ENCODE measurements at regions not wholly inside any gene's neighbourhood (a gene's known extent, or its start where the extent isn't known, plus 50 kb on each side); places are given as distances from the start of the nearest gene placed in this dataset.

DNA sequence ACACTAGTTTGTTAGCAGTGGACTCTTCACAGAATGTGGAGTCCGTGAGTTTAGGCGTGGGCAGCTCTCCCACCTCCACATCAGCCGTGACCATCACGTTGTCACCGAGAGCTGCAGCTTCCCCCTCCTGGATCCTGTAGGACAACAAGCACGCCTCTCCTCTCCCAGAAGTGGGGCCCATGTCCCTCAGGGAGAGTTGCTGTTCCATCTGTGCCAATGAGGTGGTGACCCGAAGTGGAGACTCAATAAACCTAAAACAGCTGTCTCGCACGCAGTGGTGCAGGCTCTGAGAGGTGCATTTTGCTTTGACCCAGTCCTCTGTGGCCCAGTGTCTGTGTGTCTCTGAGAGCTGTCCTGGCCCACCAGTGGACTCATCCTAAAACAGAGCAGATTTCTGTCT is 456.5 kb upstream of the SOX11 start:
- DNase-seq (ENCODE audit: low read depth in 3 of 3) = no peak

DNA sequence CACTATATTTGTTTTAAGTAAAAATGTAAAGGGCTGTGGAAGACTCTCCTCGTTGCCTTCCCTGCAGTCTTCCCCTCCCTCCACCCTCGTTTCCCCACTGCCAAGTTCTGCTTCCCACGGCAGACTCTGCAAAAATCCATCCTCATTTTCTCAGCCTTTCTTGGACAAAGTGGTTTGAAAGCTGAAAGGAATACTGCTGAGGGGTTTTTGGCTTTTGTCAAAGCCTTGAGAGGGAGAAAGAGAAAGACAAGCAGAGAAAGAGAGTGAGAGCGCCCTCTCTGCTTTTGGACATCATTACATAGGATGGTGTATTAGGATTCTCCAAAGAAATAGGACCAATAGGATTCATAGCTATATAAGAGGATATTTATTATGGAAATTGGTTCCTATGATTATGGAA is 455.9 kb upstream of the SOX11 start:
- no peak for DNase-seq (ENCODE audit: low read depth in 3 of 3)

DNA sequence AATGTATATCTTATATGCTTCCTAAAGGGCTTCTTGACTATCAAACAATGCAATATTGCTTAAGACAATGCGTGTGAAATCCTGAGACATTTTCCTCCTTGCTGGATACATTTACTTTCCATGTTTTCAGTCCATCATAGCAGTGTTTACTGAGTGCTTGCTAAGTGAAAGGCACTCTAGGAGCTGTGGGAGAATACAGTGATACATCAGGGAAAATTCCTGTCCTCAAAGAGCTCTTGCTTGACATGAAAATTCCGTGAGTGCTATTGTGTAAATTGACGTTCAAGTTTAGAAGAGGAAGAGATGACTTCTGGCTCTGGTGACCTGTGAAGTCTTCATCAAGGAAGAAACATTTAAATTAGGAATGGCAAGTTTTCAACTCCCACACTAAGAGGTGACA is 449.4 kb upstream of the SOX11 start:
- no peak for DNase-seq (ENCODE audit: low read depth in 3 of 3)

DNA sequence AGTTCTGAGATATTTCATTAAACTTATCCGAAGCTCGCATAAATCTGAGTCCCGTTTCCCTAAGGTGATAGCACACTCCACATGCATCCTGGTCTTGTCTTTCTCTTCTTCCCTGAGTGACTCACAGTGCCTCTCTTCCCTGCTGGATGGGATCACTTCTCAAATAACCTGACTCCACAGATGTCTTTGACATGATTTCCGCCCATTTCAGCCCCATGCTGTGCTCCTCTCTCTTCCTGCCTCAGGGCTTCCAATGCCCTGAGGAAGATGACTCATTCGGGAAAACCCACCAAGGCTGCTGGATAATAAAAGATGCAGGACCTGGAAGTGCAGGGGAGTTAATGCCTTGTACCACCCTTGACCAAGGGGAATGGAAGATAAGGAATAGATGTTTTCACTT is 441.7 kb upstream of the SOX11 start:
- DNase-seq (ENCODE audit: low read depth in 3 of 3) = no peak

DNA sequence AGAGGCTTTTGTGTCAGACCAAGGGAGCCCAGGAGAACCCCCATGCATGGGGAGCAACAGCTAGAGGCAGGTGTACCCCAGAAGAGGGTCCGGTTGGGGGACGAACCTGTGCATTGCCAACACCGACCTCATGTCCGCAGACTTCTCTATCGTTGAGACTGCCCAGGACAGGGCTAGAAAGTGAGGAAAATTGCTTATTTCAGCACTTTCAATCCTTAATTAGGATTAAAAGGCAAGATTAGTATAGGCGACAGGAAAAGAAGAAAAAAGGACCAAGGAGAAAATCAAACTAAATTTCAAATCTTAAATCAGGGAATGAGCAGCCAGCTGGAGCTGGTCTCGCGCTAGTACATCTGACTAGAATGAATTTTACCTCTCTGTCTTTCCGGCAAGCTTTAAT is 438.9 kb upstream of the SOX11 start:
- no peak for DNase-seq (ENCODE audit: low read depth in 3 of 3)

DNA sequence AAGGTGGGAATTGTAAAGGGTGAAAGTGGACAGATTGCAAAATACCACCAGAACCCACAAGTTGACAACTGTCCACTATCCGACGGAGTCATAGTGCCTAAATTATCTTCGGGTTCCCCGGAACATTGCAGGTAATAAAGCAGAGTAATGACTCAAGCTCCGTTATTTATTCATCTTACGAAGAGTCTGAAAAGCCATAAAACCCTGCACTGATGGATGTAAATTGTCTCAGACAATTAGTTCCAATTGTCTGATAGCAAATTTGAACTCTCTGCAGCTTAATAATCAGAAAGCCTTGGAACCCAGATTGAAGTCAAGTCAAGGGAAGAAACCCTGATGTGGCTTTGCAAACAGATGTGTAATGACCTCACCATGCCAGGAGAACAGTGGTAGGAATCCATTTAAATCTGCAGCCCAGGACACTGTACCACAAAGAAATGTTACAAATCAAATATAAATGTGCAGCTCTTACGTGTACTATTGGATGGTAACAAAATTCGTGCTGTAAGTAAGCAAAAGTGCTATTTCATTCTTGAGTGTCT is 437.3 kb upstream of the SOX11 start:
- DNase-seq (ENCODE audit: low read depth in 3 of 3) = no peak

DNA sequence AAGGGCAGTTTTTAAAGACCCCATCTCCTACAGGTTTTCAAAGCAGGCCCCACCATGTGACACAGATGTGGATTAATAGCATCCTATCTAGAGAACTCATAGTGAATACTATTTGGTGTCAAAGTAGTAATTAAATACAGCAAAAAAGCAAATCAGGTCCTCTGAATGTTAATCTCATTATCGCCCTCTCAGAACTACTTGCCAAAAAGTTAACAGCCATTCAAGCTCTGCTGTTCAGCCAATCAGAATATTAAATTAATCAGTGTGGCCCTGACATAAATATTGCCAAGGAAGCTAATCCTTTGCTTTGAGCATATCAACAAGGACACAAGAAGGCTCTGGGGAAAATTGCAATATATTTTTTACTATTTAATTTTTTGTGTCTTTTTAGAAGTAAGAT is 428.9 kb upstream of the SOX11 start:
- no peak for DNase-seq (ENCODE audit: low read depth in 3 of 3)

DNA sequence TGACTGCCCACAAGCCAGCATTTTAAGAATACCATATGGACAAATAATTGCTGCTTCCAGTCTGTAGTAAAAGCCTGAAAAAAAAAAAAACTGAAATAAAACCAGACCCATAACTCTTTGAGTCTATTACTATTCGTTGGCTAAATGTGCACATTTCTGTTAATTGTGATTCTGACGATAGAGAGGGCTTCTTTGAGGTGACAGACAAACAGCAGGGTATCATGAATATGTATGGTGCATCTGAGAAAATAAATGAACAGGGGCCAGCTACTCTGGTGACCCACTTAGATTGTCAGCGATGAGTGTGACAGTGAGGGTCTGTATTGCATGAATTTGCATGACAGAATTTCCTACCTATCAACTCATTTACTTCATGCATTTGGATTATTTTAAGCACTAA is 427.8 kb upstream of the SOX11 start:
- no peak for DNase-seq (ENCODE audit: low read depth in 3 of 3)

DNA sequence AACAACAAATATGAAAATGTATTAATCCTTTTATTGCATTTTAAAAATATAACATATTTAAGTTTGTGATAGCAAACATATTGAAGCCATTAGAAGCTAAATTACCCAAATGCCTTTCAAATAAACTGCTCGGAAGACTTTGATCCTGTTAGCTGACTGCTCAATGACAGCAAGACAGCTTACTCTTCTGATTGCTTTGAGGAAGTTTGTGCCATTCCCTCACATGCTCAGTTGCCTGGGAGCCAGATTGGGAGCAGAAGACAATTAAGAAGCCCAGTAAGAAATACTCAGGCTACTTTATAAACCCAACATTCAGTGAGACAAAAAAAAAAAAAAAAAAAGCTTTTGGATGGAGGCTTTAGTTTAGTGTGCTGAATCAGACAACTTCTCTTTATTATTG is 407.1 kb upstream of the SOX11 start:
- DNase-seq (ENCODE audit: low read depth in 3 of 3) = no peak

DNA sequence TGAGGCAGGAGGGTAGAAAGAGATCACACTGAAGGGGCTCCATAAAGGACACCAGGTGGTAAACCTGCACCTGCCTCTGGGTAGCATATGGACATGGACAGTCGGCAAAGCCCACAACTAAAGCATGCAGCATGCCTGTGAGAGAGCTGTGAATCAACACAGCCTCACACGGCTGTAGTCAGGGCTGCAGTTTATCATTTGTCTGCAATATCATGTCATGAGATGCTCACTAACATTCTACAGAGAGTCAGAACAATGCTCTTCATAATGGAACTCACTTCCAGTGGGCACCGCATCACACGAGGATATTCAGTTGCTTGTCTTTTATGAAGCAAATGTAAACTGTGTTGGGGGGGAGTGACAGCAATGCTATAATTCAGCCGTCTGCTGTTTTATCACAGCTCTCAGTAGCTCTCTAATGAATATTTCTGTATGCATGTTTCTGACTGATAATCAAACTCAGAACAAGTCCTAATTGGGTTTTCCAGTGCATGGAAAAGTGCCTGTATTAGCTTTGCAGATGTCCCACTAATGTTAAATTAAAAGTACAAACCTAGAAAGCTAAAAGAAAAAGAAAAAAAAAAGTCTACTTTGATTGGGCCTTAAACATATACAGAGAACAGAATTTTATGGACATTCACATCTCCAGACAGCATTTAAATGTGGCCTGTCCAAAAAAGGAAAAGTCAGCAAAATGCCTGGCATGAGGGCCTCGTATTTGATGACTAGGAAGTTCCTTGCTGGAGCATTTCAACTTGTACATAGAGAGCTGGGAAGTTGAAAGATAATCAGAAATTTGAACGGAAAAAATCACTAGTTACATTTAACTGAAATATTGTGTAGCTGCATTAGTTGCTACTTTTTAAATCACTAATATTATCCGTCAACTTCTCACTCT is 406.1 kb upstream of the SOX11 start:
- DNase-seq (ENCODE audit: low read depth in 3 of 3) = no peak

DNA sequence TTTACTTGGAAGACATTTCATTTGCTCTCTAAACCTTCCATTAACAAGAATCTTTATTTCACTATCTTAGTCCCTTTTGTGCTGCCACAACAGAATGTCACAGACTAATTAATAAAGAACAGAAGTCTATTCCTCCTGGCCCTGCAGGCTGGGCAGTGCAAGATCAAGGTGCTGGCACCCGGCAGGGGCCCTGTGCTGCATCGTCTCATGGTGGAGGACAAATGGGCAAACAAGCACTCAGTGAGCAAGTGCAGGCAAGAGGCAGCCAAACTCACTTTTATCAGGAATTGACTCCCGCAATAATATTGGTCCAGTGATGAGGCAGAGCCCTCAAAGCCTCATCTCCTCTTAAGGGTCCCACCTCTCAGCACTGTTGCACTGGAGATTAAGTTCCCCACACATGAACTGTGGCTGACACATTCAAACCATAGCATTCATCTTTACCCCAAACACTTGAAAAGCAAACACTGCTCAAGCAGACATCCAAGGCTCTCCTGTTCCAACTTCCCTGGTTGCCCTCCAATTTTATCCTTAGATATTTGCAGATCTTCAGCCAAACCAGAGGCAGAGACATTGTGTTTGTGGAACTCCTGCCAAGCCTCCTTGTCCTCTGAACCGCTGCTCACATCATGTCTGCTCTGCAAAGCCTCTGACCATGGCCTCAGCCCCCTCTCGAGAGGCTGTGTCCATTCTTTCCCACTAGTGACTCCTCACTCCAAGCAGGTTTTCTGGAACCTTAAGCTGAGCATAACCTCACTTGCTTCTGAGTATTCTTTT is 404.4 kb upstream of the SOX11 start:
- no peak for DNase-seq (ENCODE audit: low read depth in 3 of 3)

DNA sequence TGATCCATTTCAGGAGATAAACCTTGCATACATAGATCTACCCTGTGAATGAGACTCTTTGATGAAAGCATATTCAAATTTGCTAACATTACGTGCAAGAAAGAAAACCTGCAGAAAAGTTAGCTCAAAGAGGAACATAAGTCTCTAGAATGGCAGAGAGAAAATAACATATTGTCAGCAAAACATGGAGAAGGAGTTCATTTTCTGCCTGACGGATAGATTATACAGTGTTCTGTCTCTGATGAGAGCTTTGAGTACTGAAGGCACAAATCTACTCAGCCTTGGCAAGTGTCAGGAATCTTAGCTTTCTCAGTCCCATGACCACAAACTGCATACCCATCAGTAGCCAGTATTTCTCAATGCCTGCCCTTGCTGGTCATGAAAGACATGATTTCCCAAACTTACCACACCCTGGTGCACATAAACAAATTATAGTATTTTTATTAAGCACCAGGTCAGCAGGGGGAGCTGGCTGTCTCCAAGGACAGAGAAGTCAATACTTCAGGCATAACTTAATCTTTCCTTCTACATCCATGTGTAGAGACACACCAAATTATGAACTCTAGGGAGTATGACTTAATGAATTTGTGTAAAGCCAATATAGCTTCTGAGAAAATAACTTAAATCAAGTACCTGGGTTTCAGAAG is 401.2 kb upstream of the SOX11 start:
- DNase-seq (ENCODE audit: low read depth in 3 of 3) = no peak

DNA sequence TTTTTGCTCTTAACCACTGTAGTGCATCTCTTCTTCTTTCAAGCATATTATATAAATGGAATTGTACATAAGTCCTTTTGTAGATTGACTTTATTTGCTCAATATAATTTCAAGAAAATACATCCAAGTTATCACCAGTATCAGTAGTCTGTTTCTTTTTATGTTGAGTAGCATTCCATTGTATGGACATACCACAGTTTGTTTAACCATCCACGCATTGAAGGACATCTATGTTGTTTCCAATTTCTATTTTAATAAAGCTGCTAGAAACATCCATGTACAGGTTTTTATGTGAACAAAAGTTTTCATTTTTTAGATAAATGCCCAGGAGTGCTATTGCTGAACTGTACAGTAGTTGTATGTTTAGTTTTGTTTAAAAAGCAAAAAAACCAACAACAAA is 387.5 kb upstream of the SOX11 start:
- no peak for DNase-seq (ENCODE audit: low read depth in 3 of 3)

DNA sequence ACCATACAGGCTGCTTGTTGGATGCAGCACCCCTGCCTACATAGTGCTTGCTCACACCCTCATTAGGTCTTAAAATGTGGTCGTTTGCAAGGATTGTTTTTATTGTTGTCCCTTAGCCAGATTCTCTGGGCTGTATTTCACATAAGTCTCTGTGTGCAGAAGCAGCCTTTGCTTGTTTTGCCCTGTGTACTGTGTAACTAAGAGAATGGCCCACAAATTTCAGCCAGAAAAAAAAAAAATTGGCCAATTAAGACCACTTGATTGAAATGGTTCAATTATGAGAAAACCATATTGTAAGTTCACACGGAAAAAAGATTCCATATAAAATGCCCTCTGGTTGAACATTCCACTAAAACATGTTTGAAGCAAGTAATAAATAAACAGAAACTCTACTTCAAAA is 377.1 kb upstream of the SOX11 start:
- no peak for DNase-seq (ENCODE audit: low read depth in 3 of 3)

DNA sequence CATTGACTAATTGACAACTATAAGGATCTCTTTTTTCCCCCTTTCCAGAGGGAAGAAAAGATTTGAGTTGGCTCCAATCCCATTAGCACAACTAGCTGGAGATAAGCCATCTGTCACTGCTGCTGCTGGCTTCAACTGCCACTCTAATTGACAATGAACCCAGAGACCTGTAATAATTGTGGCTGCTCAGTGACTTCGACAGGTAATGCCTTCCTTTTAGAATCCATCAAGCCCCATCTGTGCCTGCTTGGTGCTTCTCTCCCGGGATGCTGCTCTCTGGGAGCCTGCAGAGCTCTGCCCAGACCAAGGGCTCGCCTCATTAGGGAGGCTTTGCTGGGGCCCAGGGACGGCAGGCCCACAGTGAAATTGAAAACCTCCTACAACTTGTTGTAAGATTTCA is 376.7 kb upstream of the SOX11 start:
- no peak for DNase-seq (ENCODE audit: low read depth in 3 of 3)

DNA sequence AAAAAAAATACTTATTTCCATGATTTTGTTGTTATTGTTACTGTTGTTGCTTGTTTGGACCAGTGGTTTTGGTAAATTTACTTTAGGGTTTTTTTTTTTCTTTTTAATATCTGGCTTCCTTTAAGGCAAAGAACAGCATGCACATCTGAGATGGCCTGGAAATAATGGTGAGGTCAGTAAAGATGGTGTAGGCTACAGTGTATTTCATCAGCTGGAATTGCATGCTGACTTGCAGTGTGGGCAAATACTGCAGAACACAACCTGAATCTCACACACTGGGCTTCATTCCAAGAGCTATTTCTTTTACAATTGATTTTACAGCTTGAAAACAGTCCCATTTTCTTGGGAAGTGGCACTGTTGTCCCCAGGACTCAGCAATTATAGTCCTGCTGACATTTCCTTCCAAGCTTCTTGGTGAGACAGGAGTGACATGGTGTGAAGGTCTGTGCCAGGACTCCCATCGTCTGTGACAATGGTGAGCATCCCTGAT is 376.1 kb upstream of the SOX11 start:
- no peak for DNase-seq (ENCODE audit: low read depth in 3 of 3)

DNA sequence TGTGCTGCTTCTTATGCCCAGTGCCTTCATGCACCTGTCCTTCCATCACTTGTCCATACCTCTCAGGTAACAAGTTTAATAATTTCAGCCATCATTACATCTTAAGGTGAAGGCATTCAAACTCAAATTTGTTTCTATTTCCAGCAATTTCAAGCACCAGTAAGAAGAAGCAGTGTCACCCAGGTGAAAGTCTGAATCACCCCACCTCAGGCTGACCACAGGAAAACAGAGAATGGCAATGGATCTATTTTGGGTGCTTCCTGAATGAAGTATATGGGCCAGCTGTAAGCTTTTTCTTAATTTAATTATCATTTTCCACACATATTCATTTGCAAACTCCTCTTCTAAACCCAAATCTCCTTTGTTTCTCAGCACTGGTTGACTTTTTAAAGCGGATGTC is 372.7 kb upstream of the SOX11 start:
- no peak for DNase-seq (ENCODE audit: low read depth in 3 of 3)

DNA sequence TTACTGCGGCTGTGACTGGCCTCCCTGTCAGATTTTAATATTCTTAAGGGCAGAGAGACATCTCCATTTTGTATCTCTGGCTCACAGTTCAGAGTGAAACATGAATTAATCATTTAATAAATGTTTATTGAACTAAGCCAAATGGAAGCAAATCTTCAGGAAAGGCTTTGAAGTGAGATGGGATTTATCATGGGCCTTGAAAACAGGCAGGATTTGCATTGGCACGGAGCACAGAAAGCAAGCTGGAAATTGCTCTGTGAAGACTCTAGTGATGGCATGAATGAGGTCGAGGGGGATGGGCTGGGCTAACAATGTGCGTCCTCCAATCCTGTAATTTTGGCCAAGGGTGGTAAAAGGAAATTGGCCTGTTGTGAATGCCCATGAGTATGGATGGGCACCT is 369.8 kb upstream of the SOX11 start:
- DNase-seq (ENCODE audit: low read depth in 3 of 3) = no peak

DNA sequence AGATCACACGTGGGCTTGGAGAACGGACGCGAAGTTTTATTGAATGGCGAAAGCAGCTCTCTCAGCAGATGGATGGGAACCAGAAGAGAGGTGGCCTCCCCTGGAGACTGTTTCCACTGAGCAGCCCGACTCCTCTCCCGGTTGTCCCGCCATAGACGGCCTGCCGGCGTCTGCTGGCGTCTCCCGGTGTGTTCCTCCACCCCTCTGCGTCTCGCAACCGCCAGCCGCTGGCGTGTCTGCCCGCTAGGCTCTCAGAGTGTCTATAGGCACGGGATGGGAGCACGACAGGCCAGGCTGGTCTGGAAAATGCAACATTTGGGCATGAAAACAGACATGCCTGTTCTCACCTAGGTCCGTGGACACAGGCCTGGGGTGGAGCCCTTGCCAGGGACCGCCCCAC is 366.7 kb upstream of the SOX11 start:
- DNase-seq (ENCODE audit: low read depth in 3 of 3) = no peak

DNA sequence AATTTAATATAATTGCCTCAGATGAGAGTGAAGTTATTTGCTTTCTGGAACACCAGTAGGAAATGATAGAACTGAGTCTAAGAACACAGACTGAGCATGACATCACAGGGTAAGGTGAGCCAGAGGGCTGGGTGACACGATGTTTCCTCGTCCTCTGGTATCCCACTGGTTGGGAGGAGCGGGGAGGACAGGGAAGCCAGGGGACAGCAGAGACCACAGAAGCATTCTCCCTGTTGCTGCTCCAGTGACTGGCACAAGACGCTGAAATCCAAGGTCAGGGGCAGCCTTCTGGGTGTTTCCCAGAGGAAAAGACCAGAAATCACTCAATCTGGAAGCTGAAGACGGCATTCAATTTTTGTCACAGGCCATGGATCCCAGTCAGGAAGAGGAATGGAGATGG is 363.4 kb upstream of the SOX11 start:
- no peak for DNase-seq (ENCODE audit: low read depth in 3 of 3)

DNA sequence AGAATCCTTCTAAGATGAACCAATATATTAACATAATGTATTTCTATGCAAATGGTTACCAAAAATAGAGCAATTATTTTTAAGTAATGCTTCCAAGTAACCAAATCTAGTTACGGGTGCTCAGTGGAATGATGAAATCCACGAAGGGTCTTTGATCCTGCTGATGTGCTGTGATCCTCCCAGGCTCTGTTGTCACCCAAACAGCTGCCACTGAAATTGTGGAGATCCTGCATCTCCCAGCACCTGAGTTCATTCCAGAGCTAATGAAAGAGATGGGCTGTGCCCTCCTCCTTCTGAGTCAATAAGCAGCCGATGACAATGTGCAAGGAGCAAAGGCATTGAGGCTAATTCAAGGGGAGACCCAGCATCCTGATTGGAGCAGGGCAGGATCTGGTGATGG is 362.4 kb upstream of the SOX11 start:
- no peak for DNase-seq (ENCODE audit: low read depth in 3 of 3)

DNA sequence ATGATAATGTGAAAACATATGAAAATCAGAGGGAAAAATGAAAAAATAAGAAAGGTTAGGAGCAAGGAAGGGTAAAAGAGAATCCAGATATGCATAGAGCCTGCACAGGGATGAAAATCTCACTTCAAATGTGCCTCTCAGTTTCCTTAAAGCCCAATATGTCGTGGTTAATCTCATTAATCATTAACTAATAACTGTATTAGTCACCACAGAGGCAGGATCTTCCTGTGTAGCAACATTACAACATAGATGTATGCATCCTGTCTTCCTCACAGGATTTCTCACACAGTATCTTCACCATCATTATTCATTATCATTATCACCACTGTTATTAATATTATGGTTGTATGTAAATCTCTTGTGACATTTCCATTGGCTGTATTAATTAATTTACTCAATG is 361.2 kb upstream of the SOX11 start:
- no peak for DNase-seq (ENCODE audit: low read depth in 3 of 3)
